T-helper 17 cell (primary cell): ENCODE measurements at regions not wholly inside any gene's neighbourhood (a gene's known extent, or its start where the extent isn't known, plus 50 kb on each side); places are given as distances from the start of the nearest gene placed in this dataset.

Experiments used
- ATAC-seq: fragments of 150-1000 bp; cut with Tn5 transposase; 2 replicates; pipeline ENCODE4 v1.10.0; 2021; ENCODE audit warnings: mild to moderate bottlenecking, moderate library complexity
- DNase-seq, 3 donors: peaks; one replicate each; pipeline versions ENCODE4 v3.0.0 to v3.0.0-alpha.2; 2020 to 2021
- H3K9me3 ChIP-seq: one replicate; pipeline ENCODE4 v1.7.0; 2013; ENCODE audit warnings: low read length, mild to moderate bottlenecking; ENCODE audit not compliant: control insufficient read depth, poor library complexity, severe bottlenecking
- H3K27ac Mint-ChIP-seq: one replicate; pipeline ENCODE4 v1.8.0; 2022; ENCODE audit warnings: mild to moderate bottlenecking, moderate library complexity, mixed read lengths
- H3K27me3 Mint-ChIP-seq: one replicate; pipeline ENCODE4 v1.8.0; 2022; ENCODE audit warnings: mixed read lengths
- H3K36me3 Mint-ChIP-seq: one replicate; pipeline ENCODE4 v1.8.0; 2022; ENCODE audit warnings: low read depth, mixed read lengths
- H3K4me1 Mint-ChIP-seq: one replicate; pipeline ENCODE4 v1.8.0; 2022; ENCODE audit warnings: mild to moderate bottlenecking, mixed read lengths
- H3K4me3 Mint-ChIP-seq: one replicate; pipeline ENCODE4 v1.8.0; 2022; ENCODE audit warnings: mild to moderate bottlenecking, moderate library complexity, mixed read lengths

- H3K36me3 Mint-ChIP-seq: no peaks in the 10 kb centered on the region
- no peak for DNase-seq
- H3K9me3 ChIP-seq: peaks cover 2% of the 10 kb centered on the region
- H3K4me3 Mint-ChIP-seq: no peak overlapping the region
- no peak overlapping the region for H3K27ac Mint-ChIP-seq
- ATAC-seq: no peak
- H3K27me3 Mint-ChIP-seq: no peaks in the 10 kb centered on the region
- H3K4me1 Mint-ChIP-seq: no peaks in the 10 kb centered on the region
Measured at GRCh38 chr15:37291920-37292319, 191.6 kb upstream of the MEIS2 start.

- H3K27me3 Mint-ChIP-seq: no peaks in the 10 kb centered on the region
- H3K36me3 Mint-ChIP-seq: no peaks in the 10 kb centered on the region
- no peak for ATAC-seq
- DNase-seq: no peak
- no peak overlapping the region for H3K27ac Mint-ChIP-seq
- no peaks in the 10 kb centered on the region for H3K9me3 ChIP-seq
- H3K4me3 Mint-ChIP-seq: no peak overlapping the region
- no peaks in the 10 kb centered on the region for H3K4me1 Mint-ChIP-seq
Measured at GRCh38 chr15:37298271-37298670, 197.9 kb upstream of the MEIS2 start.

GRCh38 chr15:37339437-37339836 is 239.1 kb upstream of the MEIS2 start:
- no peaks in the 10 kb centered on the region for H3K36me3 Mint-ChIP-seq
- DNase-seq: no peak
- no peaks in the 10 kb centered on the region for H3K9me3 ChIP-seq
- H3K4me1 Mint-ChIP-seq: no peaks in the 10 kb centered on the region
- no peak overlapping the region for H3K4me3 Mint-ChIP-seq
- no peaks in the 10 kb centered on the region for H3K27me3 Mint-ChIP-seq
- H3K27ac Mint-ChIP-seq: no peak overlapping the region
- no peak for ATAC-seq

- Mint-ChIP-seq H3K27ac (no peak overlapping the region), H3K36me3 (no peaks in the 10 kb centered on the region), H3K4me3 (no peak overlapping the region), H3K27me3 (no peaks in the 10 kb centered on the region), H3K4me1 (no peaks in the 10 kb centered on the region)
- DNase-seq: no peak
- H3K9me3 ChIP-seq: no peaks in the 10 kb centered on the region
- ATAC-seq: no peak
Measured at GRCh38 chr15:37339856-37340255, 239.5 kb upstream of the MEIS2 start.

- DNase-seq: no peak
Measured at GRCh38 chr15:37340438-37340837, 240.1 kb upstream of the MEIS2 start.

GRCh38 chr15:37359101-37359892 is 258.9 kb upstream of the MEIS2 start:
- Mint-ChIP-seq H3K36me3 (no peaks in the 10 kb centered on the region), H3K4me1 (no peaks in the 10 kb centered on the region), H3K4me3 (no peak overlapping the region), H3K27me3 (no peaks in the 10 kb centered on the region), H3K27ac (no peak overlapping the region)
- no peak for ATAC-seq
- H3K9me3 ChIP-seq: no peaks in the 10 kb centered on the region
- no peak for DNase-seq

More at GRCh38 chr15:37340438-37340837, 240.1 kb upstream of the MEIS2 start:
- no peak overlapping the region for H3K27ac Mint-ChIP-seq
- no peak for ATAC-seq
- no peaks in the 10 kb centered on the region for H3K27me3 Mint-ChIP-seq
- no peaks in the 10 kb centered on the region for H3K4me1 Mint-ChIP-seq
- no peaks in the 10 kb centered on the region for H3K9me3 ChIP-seq
- H3K4me3 Mint-ChIP-seq: no peak overlapping the region
- H3K36me3 Mint-ChIP-seq: no peaks in the 10 kb centered on the region

GRCh38 chr15:37359893-37360290 is 259.5 kb upstream of the MEIS2 start:
- no peak overlapping the region for H3K4me3 Mint-ChIP-seq
- H3K36me3 Mint-ChIP-seq: no peaks in the 10 kb centered on the region
- H3K9me3 ChIP-seq: no peaks in the 10 kb centered on the region
- H3K27ac Mint-ChIP-seq: no peak overlapping the region
- ATAC-seq (no peak), DNase-seq (no peak)
- no peaks in the 10 kb centered on the region for H3K27me3 Mint-ChIP-seq
- H3K4me1 Mint-ChIP-seq: no peaks in the 10 kb centered on the region

GRCh38 chr15:37360724-37361123 is 260.4 kb upstream of the MEIS2 start:
- no peaks in the 10 kb centered on the region for H3K36me3 Mint-ChIP-seq
- no peaks in the 10 kb centered on the region for H3K27me3 Mint-ChIP-seq
- ATAC-seq: no peak
- no peaks in the 10 kb centered on the region for H3K4me1 Mint-ChIP-seq
- DNase-seq: no peak
- no peaks in the 10 kb centered on the region for H3K9me3 ChIP-seq
- no peak overlapping the region for H3K4me3 Mint-ChIP-seq
- H3K27ac Mint-ChIP-seq: no peak overlapping the region

GRCh38 chr15:37361621-37362020 is 261.3 kb upstream of the MEIS2 start:
- Mint-ChIP-seq H3K4me3 (no peak overlapping the region), H3K36me3 (no peaks in the 10 kb centered on the region), H3K27me3 (no peaks in the 10 kb centered on the region), H3K27ac (no peak overlapping the region), H3K4me1 (no peaks in the 10 kb centered on the region)
- H3K9me3 ChIP-seq: no peaks in the 10 kb centered on the region
- no peak for DNase-seq
- ATAC-seq: no peak

GRCh38 chr15:37362414-37362813 is 262.1 kb upstream of the MEIS2 start:
- Mint-ChIP-seq H3K4me1 (no peaks in the 10 kb centered on the region), H3K27me3 (no peaks in the 10 kb centered on the region), H3K4me3 (no peak overlapping the region), H3K36me3 (no peaks in the 10 kb centered on the region), H3K27ac (no peak overlapping the region)
- DNase-seq: no peak
- ATAC-seq: no peak
- H3K9me3 ChIP-seq: no peaks in the 10 kb centered on the region

- Mint-ChIP-seq H3K36me3 (no peaks in the 10 kb centered on the region), H3K27ac (no peak overlapping the region), H3K27me3 (no peaks in the 10 kb centered on the region), H3K4me1 (no peaks in the 10 kb centered on the region), H3K4me3 (no peak overlapping the region)
- DNase-seq (no peak), ATAC-seq (no peak)
- no peaks in the 10 kb centered on the region for H3K9me3 ChIP-seq
Measured at GRCh38 chr15:37368961-37369360, 268.6 kb upstream of the MEIS2 start.

- no peaks in the 10 kb centered on the region for H3K9me3 ChIP-seq
- no peak overlapping the region for H3K4me3 Mint-ChIP-seq
- no peaks in the 10 kb centered on the region for H3K36me3 Mint-ChIP-seq
- no peak overlapping the region for H3K27ac Mint-ChIP-seq
- H3K4me1 Mint-ChIP-seq: no peaks in the 10 kb centered on the region
- H3K27me3 Mint-ChIP-seq: no peaks in the 10 kb centered on the region
- DNase-seq: no peak
- no peak for ATAC-seq
Measured at GRCh38 chr15:37370941-37371340, 270.6 kb upstream of the MEIS2 start.

GRCh38 chr15:37372064-37372463 is 271.7 kb upstream of the MEIS2 start:
- Mint-ChIP-seq H3K4me3 (no peak overlapping the region), H3K36me3 (no peaks in the 10 kb centered on the region), H3K27ac (no peak overlapping the region), H3K4me1 (no peaks in the 10 kb centered on the region), H3K27me3 (no peaks in the 10 kb centered on the region)
- DNase-seq: no peak
- H3K9me3 ChIP-seq: no peaks in the 10 kb centered on the region
- ATAC-seq: no peak

GRCh38 chr15:37375519-37375918 is 275.2 kb upstream of the MEIS2 start:
- Mint-ChIP-seq H3K36me3 (no peaks in the 10 kb centered on the region), H3K4me1 (no peaks in the 10 kb centered on the region), H3K4me3 (no peak overlapping the region), H3K27me3 (no peaks in the 10 kb centered on the region), H3K27ac (no peak overlapping the region)
- H3K9me3 ChIP-seq: no peaks in the 10 kb centered on the region
- no peak for DNase-seq
- ATAC-seq: no peak
